Kidney (tissue), 13 donors: ENCODE measurements at regions not wholly inside any gene's neighbourhood (a gene's known extent, or its start where the extent isn't known, plus 50 kb on each side); places are given as distances from the start of the nearest gene placed in this dataset.
"Not testable (repeated sequence)": the region's sequence is repeated elsewhere in the genome, so short reads cannot be mapped to it uniquely, and the experiment has no call there.

Source experiments
- DNase-seq, 5 donors: peaks; one replicate each; pipeline ENCODE4 v3.0.0-alpha.2; 2013 to 2020
- FAIRE-seq: peaks from 2 replicates; lab custom pipeline; 2012; peaks lifted over from hg19 to GRCh38; lab: Jason Lieb, UNC
- H3K27ac ChIP-seq, 2 donors: one replicate each; pipeline ENCODE4 v1.7.0; 2013; ENCODE audit warnings: low read depth in 2 of 2, low read length in 2 of 2, inconsistent platforms in 1 of 2
- H3K27me3 ChIP-seq: one replicate; pipeline ENCODE4 v1.7.1; 2013; ENCODE audit warnings: low read length, inconsistent platforms; ENCODE audit not compliant: control insufficient read depth, insufficient read depth
- H3K36me3 ChIP-seq, 3 donors: one replicate each; pipeline versions ENCODE4 v1.7.0 to v1.7.1; 2013; ENCODE audit warnings: low read length in 3 of 3, control low read depth in 1 of 3, inconsistent platforms in 1 of 3; ENCODE audit not compliant: insufficient read depth in 3 of 3, control insufficient read depth in 2 of 3
- H3K4me1 ChIP-seq, 3 donors: one replicate each; pipeline versions ENCODE4 v1.7.0 to v1.7.1; 2013; ENCODE audit warnings: low read length in 3 of 3, inconsistent platforms in 1 of 3, low read depth in 1 of 3; ENCODE audit not compliant: control insufficient read depth in 2 of 3, insufficient read depth in 2 of 3
- H3K4me3 ChIP-seq, 3 donors: one replicate each; pipeline versions ENCODE4 v1.7.0 to v1.8.1; 2013; ENCODE audit warnings: low read length in 3 of 3, control low read depth in 1 of 3, inconsistent platforms in 1 of 3
- H3K9ac ChIP-seq, 3 donors: one replicate each; pipeline versions ENCODE4 v1.7.0 to v1.7.1; 2013; ENCODE audit warnings: low read length in 3 of 3, control low read depth in 1 of 3, inconsistent platforms in 1 of 3
- H3K9me3 ChIP-seq, 3 donors: one replicate each; pipeline versions ENCODE4 v1.7.0 to v1.7.1; 2013; ENCODE audit warnings: low read length in 3 of 3, control low read depth in 1 of 3, inconsistent platforms in 1 of 3; ENCODE audit not compliant: control insufficient read depth in 2 of 3, insufficient read depth in 1 of 3
- CTCF ChIP-seq: IDR thresholded peaks from 3 replicates; pipeline ENCODE4 v1.5.1; 2012; ENCODE audit warnings: mild to moderate bottlenecking, moderate library complexity, borderline replicate concordance; ENCODE audit not compliant: insufficient read depth; ENCODE audit errors: extremely low read depth
- intact Hi-C: fragments of 100-400 bp; cut with DNase I; formaldehyde crosslinking; loops from one replicate; pipeline ENCODE4 v1.11.1; 2022
- donor health status: control.
- donor health status: control.
- donor health status: control.
- donor health status: control.
- donor health status: control.
- donor health status: DM: yes; HTN: yes; CAD: no.
- donor health status: Normal renal cell carcinoma (clear cell type).

GRCh38 chr4:160450876-160451275 lies 1348.0 kb downstream of the RAPGEF2 start:
- H3K36me3 ChIP-seq: no peaks in the 10 kb centered on the region
- H3K27ac ChIP-seq: no peak overlapping the region
- H3K9ac ChIP-seq: no peak overlapping the region
- no peak for FAIRE-seq
- H3K9me3 ChIP-seq: no peaks in the 10 kb centered on the region
- H3K4me3 ChIP-seq: no peak overlapping the region
- no peak for DNase-seq
- TF ChIP-seq CTCF: no peak
- H3K4me1 ChIP-seq: no peaks in the 10 kb centered on the region
- intact Hi-C loops: no loop called here
- no peaks in the 10 kb centered on the region for H3K27me3 ChIP-seq

GRCh38 chr4:160481696-160482690 lies 1379.1 kb downstream of the RAPGEF2 start:
- H3K4me1 ChIP-seq, H3K9me3 ChIP-seq, H3K36me3 ChIP-seq, H3K27ac ChIP-seq, intact Hi-C loops, FAIRE-seq, H3K27me3 ChIP-seq, H3K4me3 ChIP-seq, H3K9ac ChIP-seq: not testable (repeated sequence)
- DNase-seq: peak in 1 of 5 donors; percentile 58

DNA sequence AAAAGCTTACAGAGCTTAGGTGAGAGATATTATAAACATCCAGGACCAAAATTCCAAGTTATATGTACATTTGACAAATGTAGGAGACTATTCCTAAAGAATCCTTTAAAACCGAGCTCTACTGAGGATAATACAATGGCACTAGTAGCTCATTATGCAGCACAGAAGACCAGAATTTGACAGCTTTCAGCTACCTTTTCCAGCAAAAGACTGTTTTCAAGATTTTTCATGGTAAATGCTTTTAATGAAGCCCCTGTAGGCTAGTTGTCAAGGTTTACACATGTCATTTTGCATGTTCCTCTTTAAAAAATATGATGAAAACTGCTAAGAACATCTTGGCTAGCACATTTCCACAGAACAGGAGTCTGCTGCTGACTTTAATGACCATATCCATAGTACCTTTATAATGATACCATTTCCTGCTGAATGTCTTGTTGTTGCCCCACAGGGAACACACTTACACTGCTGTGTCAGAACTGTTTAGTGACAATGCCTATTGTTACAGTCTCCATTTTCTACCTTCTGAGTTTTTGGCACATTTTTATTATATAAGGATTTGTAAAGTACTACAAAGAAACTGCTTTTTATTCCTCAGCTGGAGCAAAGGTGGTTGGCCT lies 1382.3 kb downstream of the RAPGEF2 start:
- intact Hi-C loops: no loop called here
- Histone ChIP-seq H3K36me3 (no peaks in the 10 kb centered on the region), H3K4me3 (no peak overlapping the region), H3K4me1 (no peaks in the 10 kb centered on the region), H3K27ac (no peak overlapping the region), H3K9ac (no peak overlapping the region), H3K9me3 (no peaks in the 10 kb centered on the region), H3K27me3 (no peaks in the 10 kb centered on the region)
- DNase-seq: no peak
- no peak for TF ChIP-seq CTCF
- FAIRE-seq: no peak

DNA sequence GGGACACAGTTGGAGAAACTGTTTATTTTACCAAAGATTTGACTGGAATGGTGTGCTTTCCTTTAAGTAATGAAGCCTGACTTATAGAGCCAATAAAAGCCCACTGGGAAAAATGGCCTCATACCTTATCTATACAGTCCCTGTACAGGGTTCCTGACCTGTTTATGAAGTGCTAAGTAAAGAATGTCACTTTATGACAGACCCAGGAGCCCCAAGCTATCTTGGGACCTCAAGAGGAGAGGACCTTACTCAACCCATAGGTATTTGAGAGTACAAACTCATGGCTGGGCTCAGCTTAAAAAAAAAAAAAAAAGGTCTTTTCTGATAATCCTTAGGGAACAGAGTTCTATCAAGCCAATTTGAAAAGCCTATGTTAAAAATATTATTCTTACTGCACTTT lies 1389.3 kb downstream of the RAPGEF2 start:
- DNase-seq (no peak), FAIRE-seq (no peak)
- Histone ChIP-seq H3K9ac (no peak overlapping the region), H3K4me1 (no peaks in the 10 kb centered on the region), H3K27me3 (no peaks in the 10 kb centered on the region), H3K36me3 (no peaks in the 10 kb centered on the region), H3K9me3 (no peaks in the 10 kb centered on the region), H3K4me3 (no peak overlapping the region), H3K27ac (no peak overlapping the region)
- TF ChIP-seq CTCF: no peak
- intact Hi-C loops: no loop called here
